Calu3 (cell line): ENCODE measurements at regions not wholly inside any gene's neighbourhood (a gene's known extent, or its start where the extent isn't known, plus 50 kb on each side); places are given as distances from the start of the nearest gene placed in this dataset.

Experiments
- BruUV-seq: library from RNA; stranded (reverse); fragments of 400-500 nt; replicated peaks from 2 replicates; lab custom pipeline; 2021; lab: Mats Ljungman, UMichigan
- CTCF ChIA-PET: fragments of 300-600 bp; sonication (Branson Sonifier 250); formaldehyde crosslinking; loops from one replicate; lab custom pipeline; 2022; ENCODE audit warnings: antibody characterized with exemption; lab: Charles Lee
- DNase-seq: peaks from one replicate; pipeline ENCODE4 v3.0.0; 2022
- H3K27ac Mint-ChIP-seq: one replicate; pipeline ENCODE4 v1.8.0; 2022; ENCODE audit warnings: mixed read lengths; ENCODE audit not compliant: unreplicated experiment
- H3K27me3 Mint-ChIP-seq: one replicate; pipeline ENCODE4 v1.8.0; 2022; ENCODE audit warnings: mixed read lengths; ENCODE audit not compliant: unreplicated experiment
- H3K36me3 Mint-ChIP-seq: one replicate; pipeline ENCODE4 v1.8.0; 2022; ENCODE audit warnings: mild to moderate bottlenecking, moderate library complexity, mixed read lengths; ENCODE audit not compliant: insufficient read depth, unreplicated experiment
- H3K4me1 Mint-ChIP-seq: one replicate; pipeline ENCODE4 v1.8.0; 2022; ENCODE audit warnings: mild to moderate bottlenecking, low read depth, mixed read lengths; ENCODE audit not compliant: unreplicated experiment
- H3K4me3 Mint-ChIP-seq: one replicate; pipeline ENCODE4 v1.8.0; 2022; ENCODE audit warnings: mild to moderate bottlenecking, low read depth, moderate library complexity, mixed read lengths; ENCODE audit not compliant: unreplicated experiment
- H3K9me3 Mint-ChIP-seq: one replicate; pipeline ENCODE4 v1.8.0; 2022; ENCODE audit warnings: low read depth, mixed read lengths; ENCODE audit not compliant: unreplicated experiment
- CTCF ChIP-seq: fragments of 200-600 bp; IDR thresholded peaks from one replicate; pipeline ENCODE4 v1.8.0; 2022; ENCODE audit warnings: antibody characterized with exemption; ENCODE audit not compliant: unreplicated experiment
- intact Hi-C: fragments of 100-400 bp; cut with micrococcal nuclease; formaldehyde crosslinking; loops from one replicate; pipeline ENCODE4 v1.10.0; 2022; ENCODE audit not compliant: unreplicated experiment

GRCh38 chr2:145292166-145292565, 772.2 kb upstream of the ZEB2 start:
- no TSS peak for BruUV-seq
- intact Hi-C loops: no loop called here
- DNase-seq: no peak
- CTCF ChIA-PET: interaction anchor here (0.7 kb wide), 1 partner anchor 13 kb away, joined by 4 read pairs; no protein-coding TSS in a partner anchor
- H3K4me3 Mint-ChIP-seq: no peak overlapping the region
- H3K36me3 Mint-ChIP-seq: no peaks in the 10 kb centered on the region
- peaks cover 4% of the 10 kb centered on the region for H3K9me3 Mint-ChIP-seq
- H3K27me3 Mint-ChIP-seq: no peaks in the 10 kb centered on the region
- no peak overlapping the region for H3K27ac Mint-ChIP-seq
- H3K4me1 Mint-ChIP-seq: no peaks in the 10 kb centered on the region
- TF ChIP-seq CTCF: no peak

GRCh38 chr2:145290986-145291385, 771.1 kb upstream of the ZEB2 start:
- intact Hi-C loops: no loop called here
- Mint-ChIP-seq H3K27ac (no peak overlapping the region), H3K4me1 (no peaks in the 10 kb centered on the region), H3K36me3 (no peaks in the 10 kb centered on the region), H3K4me3 (no peak overlapping the region), H3K27me3 (no peaks in the 10 kb centered on the region), H3K9me3 (no peaks in the 10 kb centered on the region)
- TF ChIP-seq CTCF: no peak
- CTCF ChIA-PET: no interaction called here
- no peak for DNase-seq
- BruUV-seq: no TSS peak

GRCh38 chr2:145289946-145290345, 770.0 kb upstream of the ZEB2 start:
- intact Hi-C loops: no loop called here
- no TSS peak for BruUV-seq
- H3K9me3 Mint-ChIP-seq: no peaks in the 10 kb centered on the region
- H3K4me1 Mint-ChIP-seq: no peaks in the 10 kb centered on the region
- CTCF ChIA-PET: no interaction called here
- H3K27me3 Mint-ChIP-seq: no peaks in the 10 kb centered on the region
- TF ChIP-seq CTCF: no peak
- H3K27ac Mint-ChIP-seq: no peak overlapping the region
- no peaks in the 10 kb centered on the region for H3K36me3 Mint-ChIP-seq
- H3K4me3 Mint-ChIP-seq: no peak overlapping the region
- DNase-seq: no peak

- CTCF ChIA-PET: no interaction called here
- H3K9me3 Mint-ChIP-seq: no peaks in the 10 kb centered on the region
- H3K27ac Mint-ChIP-seq: no peak overlapping the region
- no peak overlapping the region for H3K4me3 Mint-ChIP-seq
- no TSS peak for BruUV-seq
- H3K4me1 Mint-ChIP-seq: no peaks in the 10 kb centered on the region
- no peaks in the 10 kb centered on the region for H3K36me3 Mint-ChIP-seq
- intact Hi-C loops: no loop called here
- DNase-seq: no peak
- TF ChIP-seq CTCF: no peak
- no peaks in the 10 kb centered on the region for H3K27me3 Mint-ChIP-seq
These were observed 769.0 kb upstream of the ZEB2 start for GRCh38 chr2:145288650-145289496.
